OCI-LY7 (cell line): ENCODE measurements at regions not wholly inside any gene's neighbourhood (a gene's known extent, or its start where the extent isn't known, plus 50 kb on each side); places are given as distances from the start of the nearest gene placed in this dataset.

Experiments
- CTCF ChIP-seq: fragments of 200-600 bp; sonication (generic); conservative IDR thresholded peaks from 2 replicates; pipeline ENCODE4 v1.5.1; 2014; ENCODE audit warnings: mild to moderate bottlenecking, antibody characterized with exemption, low read length, moderate library complexity, mixed read lengths
- EZH2phosphoT487 ChIP-seq: fragments of 200-600 bp; sonication (generic); IDR thresholded peaks from 2 replicates; pipeline ENCODE4 v1.6.1; 2018; ENCODE audit warnings: low read depth, borderline replicate concordance, mild to moderate bottlenecking, mixed run types, antibody characterized with exemption, low read length, moderate library complexity, mixed read lengths

- no peak for TF ChIP-seq CTCF
- TF ChIP-seq EZH2phosphoT487, result no peak
Measured at GRCh38 chr5:159456261-159456660, 126.0 kb upstream of the IL12B start.
